HG02938 (cell line): ENCODE measurements at regions not wholly inside any gene's neighbourhood (a gene's known extent, or its start where the extent isn't known, plus 50 kb on each side); places are given as distances from the start of the nearest gene placed in this dataset.

Experiments used
- ATAC-seq: cut with Tn5 transposase; IDR thresholded peaks from one replicate; pipeline ENCODE4 v1.9.1; 2021; ENCODE audit warnings: mild to moderate bottlenecking, moderate library complexity; ENCODE audit not compliant: unreplicated experiment

- ATAC-seq, result no peak
Observed at GRCh38 chr15:97892167-97892938, 68.2 kb upstream of the ARRDC4 start.

GRCh38 chr15:97893967-97894366 lies 66.5 kb upstream of the ARRDC4 start:
- no peak for ATAC-seq

GRCh38 chr15:97899981-97900380 lies 60.5 kb upstream of the ARRDC4 start:
- no peak for ATAC-seq

- no peak for ATAC-seq
Observed at GRCh38 chr15:97902140-97902780, 58.2 kb upstream of the ARRDC4 start.

- no peak for ATAC-seq
Observed at GRCh38 chr15:97903560-97903959, 56.9 kb upstream of the ARRDC4 start.

- no peak for ATAC-seq
Observed at GRCh38 chr15:97903971-97904572, 56.4 kb upstream of the ARRDC4 start.

GRCh38 chr15:97909291-97909891 lies 51.1 kb upstream of the ARRDC4 start:
- ATAC-seq, result peak; percentile 97
